COLO829 (cell line): ENCODE measurements at regions not wholly inside any gene's neighbourhood (a gene's known extent, or its start where the extent isn't known, plus 50 kb on each side); places are given as distances from the start of the nearest gene placed in this dataset.
A peak's percentile ranks its signal among the peaks of the same experiment; 100 is the strongest.

Experiments used
- DNase-seq: peaks from one replicate; pipeline ENCODE4 v3.0.0; 2012; ENCODE audit warnings: low spot score

DNA sequence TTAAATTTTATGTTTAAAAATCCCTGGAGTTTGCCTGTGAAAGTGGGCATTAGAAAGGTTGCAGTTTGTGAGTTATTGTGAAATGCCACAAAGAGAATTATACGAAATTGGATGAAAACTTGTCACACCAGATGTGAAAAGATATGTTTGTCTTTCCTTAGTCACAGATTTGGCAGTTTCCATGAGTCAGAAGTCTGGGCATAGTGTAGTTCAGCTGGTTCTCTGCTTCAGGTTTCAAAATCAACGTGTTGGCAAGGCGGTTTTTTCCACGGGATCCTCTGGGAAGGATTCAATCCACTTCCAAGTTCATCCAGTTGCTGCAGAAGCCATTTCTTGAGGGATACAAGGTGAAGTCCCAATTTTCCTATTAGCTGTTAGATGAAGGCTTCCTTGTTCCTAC, 658.0 kb upstream of the CDH2 start:
- DNase-seq, result no peak

DNA sequence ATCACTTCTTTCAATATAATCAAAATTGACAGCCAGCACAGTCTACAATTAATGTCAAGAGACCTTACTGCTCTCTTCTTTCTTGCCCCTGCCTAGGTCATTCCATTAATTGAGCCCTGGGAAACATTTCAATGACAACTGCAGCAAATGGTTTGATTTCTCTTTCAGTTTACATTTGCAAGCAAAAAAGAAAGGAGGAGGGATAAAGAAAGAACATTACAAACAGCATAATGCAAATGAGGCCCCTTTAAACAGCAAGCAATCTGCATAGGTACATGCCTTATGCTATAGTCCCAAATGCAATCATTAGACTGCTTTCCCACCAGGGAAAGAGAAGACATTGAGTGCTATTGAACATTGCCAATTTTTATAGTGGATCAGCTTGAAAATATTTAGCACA, 655.0 kb upstream of the CDH2 start:
- no peak for DNase-seq

DNA sequence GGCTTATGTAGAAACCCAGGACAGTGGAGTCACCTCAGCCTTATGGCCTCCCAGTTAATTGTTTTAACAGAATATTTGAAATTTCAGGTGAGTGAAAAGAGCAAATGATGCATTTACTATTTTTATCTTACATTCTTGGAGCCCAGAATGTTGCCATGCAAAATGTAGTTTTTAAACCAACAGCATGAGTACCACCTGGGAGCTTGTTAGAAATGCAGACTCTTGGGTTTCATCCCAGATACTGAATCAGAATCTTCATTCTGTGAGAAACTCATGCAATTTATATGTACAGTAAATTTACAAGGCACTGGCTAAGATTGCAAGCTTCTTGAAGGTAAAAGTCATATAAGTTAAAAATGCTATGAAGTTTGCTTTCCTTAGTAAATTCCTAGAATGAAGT, 654.5 kb upstream of the CDH2 start:
- DNase-seq, result no peak

DNA sequence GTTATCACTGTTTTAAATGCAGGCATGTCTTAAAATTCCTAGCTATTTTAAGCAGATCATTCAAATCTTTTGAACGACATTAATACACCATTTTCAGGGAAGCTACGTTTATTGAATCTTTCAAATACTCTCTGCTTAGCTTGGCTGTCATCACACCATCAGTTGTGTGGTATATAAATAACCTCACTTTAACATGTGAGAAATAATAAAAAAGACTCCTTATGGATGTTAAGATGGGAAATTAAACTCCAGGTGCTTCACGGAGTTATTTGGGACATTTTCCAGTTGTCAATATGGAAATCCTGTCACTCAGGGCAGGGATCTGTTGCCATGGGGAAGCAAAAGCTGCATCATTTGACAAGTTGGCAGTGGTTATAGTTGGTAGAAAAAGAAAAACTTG, 649.2 kb upstream of the CDH2 start:
- no peak for DNase-seq

DNA sequence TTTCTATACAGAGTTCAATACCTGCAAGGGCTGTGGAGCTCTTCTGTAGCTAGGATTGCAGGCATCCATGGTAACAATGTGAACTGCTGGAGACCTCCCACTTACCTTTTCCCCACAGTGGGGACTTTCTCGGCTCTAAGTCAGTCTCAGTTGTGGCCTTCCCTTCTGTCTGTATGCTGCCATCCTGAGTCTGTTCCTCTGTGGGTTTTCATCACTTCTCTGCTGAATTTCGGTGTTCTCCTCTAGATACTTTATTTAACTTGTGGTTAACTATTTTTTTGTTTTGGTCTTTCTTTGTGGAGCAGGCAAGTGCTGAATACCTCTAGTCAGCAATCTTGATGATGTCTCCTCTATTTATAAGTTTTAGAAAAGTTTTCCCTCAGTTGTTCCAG, 647.2 kb upstream of the CDH2 start:
- no peak for DNase-seq

DNA sequence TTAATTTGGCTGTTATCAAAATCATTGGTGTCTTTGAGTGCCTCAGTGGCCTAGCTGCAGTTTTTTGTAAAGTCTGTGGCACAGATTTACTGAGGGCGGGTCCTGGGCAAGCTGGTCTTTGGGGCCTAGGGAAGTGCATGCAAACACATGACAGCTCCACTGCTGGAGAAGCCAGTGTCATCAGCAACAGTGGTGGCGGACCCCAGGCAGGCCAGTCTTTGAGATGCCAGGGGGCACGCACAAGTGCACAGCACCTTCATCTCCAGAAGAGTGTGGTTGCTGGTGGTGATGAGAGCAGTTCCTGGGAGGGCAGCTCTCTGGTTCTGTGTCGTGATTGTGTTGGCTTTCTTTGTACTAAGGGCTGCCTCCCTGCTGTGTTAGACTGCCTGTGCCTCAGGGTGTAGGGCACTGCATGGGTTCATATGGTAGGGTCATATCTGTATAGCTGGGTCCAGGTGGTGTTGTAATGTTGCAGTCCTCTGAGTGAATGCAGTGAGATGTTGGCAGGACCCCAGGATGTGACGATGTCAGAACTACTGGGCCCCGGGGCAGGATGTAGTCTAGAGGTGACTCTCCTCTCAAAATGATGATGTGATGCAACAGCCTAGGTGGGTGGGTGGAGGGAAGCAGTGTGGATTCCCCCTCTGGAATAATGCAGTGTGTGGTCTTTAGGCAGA, 646.7 kb upstream of the CDH2 start:
- no peak for DNase-seq

DNA sequence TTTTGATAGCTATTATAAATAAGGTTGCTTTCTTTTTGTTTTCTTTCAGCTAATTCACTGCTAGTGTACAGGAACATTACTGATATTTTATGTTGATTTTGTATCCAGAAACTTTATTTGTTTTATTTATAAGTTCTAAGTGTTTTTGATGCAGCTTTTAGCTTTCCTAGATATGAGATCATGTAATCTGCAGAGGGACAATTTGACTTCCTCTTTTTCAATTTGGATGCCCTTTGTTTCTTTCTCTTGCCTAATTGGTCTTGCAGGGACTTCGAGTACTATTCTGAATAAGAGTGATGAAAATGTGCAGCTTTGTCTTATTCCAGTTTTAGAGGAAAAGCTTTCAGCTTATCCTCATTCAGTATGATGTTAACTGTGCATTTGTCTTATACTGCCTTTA, 643.4 kb upstream of the CDH2 start:
- DNase-seq, result no peak

DNA sequence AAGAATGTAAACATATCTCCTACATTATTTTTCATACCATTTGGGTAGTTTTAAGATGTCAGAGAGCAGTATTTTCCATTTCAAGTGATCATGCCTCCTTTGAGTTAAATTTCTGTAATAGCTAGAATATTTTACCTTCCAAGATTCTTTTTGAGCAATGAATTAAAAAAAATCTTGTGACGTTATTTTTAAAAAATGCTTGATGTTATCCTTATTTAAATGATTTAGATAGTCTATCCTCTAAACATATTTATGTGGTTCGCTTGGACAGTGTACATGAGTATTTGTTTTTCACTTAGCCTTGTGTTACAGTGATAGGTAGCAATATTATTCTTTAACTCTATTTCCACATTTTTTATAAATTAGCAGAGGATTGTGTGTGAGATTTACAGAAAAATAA, 639.2 kb upstream of the CDH2 start:
- DNase-seq, result no peak

DNA sequence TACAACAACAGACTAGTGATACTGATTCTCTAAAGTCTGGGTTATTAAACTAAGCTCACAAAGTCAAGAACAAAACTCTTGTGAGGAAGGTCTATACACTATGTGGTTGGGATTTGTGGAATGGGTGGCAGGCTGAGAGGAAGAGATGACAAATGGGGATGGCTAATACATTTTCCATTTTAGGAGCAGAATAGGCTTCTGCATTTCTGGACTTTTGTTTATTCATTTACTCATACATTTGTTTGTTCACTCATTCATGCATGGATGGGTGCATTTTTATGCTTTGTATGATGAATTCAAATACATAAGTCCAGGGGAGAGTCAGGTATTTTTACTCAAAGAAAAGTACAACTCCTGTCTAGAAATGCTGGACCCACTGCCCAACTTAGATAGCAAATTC, 637.4 kb upstream of the CDH2 start:
- no peak for DNase-seq

DNA sequence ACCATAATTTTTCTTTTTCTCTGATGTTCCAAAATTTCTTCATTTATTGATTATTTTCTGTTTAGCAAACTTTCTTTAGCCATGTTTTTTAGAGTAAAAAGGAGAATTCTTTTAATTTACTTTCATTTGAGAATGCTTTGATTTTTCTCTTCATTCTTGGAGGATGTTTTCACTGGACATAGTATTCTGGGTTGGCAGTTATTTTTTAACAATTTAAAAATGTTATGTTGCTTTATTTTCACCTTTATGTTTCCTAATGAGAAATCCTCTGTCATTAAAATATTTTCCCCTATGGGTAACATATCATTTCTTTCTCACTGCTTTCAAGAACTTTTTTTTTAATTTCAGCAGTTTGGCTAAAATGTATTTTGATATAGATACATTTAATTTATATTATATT, 631.4 kb upstream of the CDH2 start:
- no peak for DNase-seq

DNA sequence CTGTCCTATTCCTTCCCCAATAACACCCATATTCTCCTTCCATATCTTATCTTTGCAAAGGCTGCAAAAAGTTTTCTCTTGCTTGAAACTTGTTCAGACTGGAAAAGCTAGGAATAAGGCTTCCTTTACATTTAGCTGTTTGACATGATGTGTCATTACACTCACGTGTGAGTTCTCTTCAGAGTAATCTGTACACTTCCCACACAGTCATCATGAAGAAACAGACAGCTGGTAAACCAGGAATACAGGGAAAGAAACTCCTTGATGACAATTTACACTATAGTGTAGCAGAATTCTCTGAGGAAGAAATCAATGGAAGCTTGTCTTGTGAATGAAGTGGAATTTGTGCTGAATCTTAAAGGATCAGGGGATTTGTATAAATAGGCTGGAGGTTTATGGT, 628.6 kb upstream of the CDH2 start:
- DNase-seq, result no peak

DNA sequence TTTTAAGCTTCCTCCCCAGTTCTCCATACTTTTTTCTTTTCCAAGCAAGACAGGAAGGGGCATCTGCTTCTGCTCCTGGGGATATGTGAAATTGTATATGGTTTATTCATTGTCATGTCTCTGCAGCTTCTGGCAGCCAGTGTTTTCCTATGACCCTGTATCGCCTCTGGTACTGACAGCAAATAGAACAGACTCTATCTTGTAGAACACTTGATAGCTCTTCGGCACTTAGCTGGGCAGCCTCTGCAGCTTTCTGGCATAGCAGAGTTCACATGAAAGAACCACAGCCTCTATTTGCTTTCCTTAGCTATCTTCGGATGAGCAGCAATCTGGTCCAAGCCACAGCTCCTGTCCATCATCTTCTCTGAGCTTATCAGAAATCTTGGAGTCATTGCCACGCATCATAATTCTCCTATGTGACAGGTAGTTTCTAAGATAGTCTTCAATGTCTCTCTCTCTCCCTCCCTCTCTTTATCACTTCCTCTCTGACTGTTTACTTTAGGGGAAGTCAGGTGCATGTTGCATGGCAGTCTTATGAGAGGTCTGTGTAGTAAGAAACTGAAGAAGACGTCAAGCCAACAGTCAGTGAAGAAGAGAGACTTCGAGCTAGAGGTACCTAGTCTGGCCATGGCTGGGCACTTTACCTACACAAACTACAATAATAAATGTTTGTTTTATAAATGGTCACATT, 627.7 kb upstream of the CDH2 start:
- DNase-seq, result no peak

DNA sequence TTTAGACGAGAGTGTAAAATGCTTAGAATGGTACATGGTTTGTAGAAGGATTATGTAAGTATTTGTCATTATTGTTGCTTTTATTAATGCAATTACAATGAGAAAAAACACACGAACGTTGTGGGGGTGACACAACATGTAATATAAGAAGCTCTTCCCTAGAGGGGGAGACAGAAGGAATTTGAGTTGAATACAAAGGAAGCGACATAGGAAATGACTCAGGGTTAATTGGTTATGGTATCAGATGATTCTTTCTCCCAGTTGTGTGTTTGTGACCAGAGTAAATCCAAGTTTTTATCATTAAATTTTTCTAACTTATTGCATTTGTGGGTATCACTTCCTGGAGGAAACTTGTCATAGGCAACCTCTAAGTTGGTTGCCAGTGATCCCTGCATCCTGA, 625.6 kb upstream of the CDH2 start:
- peak; percentile 42 for DNase-seq

DNA sequence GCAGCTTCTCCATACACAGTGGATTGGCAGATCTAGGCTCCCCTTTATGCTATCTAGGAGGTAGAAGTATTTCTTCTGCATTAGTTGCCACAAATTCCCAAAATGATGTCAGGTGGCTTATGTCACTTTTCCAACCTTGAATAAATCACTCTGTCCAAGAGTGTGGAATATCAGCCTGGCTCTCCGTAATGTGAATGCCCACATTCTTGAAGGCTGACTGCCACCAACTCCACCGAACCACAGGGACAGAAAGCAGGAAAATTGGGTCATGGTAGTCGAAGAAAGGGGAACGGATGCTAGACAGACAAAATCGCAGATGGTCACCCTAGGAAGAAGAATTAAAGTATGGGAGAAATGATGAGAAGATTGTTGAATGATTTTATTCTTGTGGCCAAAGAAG, 624.9 kb upstream of the CDH2 start:
- DNase-seq, result no peak

DNA sequence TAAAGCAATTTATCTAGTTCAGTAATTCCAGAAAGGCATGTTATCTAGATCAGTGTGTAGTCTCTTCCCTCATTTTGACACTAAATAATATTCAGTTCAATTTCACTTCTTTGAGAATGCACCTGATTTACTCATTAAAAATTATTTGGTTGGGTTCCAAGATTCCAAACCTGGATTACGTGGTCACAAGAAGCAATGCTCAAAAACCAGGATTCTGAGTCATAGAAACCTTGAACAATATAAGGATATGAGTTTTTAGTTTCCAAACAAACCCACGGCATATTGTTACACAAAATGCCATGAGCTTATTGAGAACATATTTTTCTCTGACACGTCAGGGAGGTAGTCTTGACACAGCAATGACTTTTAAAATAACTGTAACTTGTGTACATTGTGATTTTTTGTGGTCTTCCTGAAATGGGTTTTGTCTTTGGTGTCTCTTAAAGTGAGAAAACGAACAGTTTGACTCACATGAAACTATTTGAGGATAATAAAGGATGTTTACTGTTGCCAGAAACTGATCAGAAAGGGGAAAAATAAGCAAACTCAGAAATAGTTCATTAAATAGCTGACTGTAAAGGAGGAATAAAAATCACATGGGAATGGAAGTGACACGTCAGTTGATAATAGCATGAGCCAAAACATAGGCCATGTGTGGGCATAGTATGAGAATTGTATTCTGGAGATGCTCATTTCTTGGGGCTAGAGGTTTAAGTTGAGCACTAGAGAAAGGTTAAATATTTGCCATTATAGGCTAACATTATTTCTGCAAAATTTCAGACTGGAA, 617.7 kb upstream of the CDH2 start:
- no peak for DNase-seq

DNA sequence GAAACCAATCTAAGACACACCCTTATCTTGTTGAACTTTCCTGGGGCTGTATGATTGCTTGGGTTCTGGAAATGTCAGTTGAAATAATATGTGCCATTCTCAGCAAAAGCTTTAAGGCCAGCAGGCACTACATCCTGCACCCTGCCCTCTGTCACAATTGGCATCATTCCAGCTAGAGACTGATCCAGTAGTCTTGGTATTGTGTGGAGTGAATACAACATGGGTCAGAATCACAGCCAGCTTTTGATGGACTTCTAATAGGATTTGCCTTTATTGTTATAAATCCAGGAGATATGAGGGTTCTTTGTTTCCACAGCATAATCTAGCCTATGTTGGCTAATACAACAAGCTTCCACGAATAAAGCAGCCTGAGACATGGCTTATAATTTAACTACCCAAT, 617.0 kb upstream of the CDH2 start:
- DNase-seq, result no peak

DNA sequence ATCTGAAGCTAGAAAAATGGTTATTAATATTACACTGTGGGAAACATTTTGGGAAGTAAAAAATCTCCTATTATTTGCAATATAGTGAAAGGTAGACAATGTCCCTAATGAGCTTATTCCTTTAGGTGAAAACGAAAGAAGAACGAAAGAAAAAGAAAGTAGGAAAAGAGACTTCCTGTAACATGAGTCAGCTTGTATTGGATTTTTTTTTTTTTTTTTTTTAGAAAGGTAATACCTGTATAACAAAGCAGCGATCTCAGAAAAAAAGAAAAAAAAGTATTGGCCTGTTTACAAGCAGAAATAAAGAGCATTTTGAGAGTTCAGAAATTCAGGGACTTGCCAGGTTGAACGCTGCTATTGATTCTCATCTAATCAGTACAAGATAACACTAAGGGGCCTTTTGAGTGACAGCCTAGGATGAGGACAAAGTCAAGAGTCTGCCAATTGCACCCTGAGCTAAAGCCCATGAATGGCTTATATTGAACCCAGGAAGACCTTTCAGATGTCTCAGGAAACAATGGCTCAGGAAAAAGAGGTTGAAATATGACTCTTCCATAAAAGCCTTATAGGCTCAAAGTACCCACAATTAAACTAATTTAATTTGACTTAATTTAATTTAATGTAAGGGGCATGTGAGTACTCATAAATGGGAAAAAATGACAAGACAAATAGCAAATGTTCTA, 615.6 kb upstream of the CDH2 start:
- no peak for DNase-seq

DNA sequence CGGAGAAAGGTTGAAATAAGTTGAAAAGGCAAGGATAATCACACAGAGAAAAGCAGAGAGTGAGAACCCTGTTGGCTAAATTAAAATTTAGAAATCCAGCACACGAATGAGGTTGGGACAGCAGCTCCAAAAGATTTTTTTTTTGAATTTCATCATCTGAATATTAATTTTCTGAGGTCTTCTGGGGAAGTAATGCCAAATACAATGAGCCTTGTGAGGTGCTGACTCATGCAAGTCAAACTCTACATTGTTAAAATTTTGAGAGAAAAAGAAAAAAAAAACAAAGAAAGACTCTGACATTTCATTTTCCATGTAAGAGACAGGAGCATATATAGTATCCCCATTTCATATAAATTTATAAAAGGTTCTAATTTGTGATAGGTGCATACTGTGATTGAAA, 614.2 kb upstream of the CDH2 start:
- no peak for DNase-seq

DNA sequence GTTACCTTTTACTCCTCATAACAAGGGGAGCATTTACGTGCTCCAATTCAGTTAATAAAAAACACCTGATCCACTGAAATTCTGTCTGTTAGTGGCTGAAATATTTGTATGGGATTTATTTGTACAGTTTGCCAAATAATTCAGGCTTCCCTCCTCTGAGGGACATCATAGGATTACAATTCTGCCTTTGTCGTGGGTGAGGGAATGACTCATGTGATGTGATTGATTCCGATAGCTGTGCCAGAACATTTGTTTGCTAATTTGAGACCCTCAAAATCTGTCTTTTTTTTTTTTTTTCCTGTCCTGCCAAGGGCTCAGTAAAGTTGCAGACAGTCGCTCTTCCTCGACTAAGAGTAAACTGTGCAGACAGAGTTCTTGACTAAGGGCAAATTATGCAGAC, 612.6 kb upstream of the CDH2 start:
- peak; percentile 40 for DNase-seq

DNA sequence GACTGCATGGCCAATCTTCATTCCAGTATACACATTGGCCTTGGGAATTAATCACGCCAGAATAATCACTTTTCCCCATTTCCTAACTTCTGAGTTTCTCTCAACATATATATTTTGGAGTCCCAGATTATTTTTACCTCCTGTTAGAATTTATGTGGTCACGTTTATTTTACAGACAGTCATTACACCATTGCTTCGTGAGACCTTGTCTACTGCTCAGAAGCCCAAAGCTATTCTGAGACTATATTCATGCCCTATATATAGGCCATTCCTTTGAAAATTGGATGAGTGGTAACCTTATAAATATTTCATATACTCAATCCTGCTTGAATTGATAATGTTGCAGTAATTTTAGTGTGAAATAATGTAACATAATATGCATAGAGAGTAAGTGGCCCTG, 610.0 kb upstream of the CDH2 start:
- no peak for DNase-seq

DNA sequence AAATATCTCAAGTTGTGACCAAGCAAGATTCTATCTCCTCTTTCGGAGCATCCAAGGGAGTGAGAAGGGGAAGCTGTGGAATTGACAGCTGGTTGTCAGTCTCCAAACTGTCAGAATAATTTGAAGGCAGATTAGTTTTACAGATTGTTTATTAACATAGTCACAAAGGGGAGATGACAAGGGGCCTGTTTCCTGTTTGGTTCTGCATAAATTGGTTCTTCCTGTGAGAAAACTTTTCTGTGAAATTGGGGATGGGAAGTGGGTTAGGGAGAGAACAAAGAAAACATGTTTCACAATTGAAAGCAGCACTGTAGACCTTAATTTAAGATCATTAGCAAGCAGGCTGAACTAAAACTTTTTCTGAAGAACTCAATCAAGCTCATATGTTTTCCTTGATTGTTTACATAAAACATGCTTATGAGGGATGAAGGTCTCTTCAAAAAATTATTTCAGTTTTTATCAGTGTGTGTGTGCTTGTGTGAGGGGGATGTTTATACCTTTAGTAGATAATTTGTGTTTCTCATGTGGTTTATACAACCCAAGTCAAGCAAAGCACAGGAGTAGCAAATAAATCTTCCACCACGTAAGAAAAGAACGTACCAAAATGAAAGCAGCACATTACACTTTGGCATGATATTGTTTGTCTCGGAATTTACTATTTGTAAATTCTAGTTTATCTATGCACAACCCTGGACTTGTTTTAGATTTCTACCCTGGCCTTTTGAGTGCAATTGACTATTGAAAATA, 604.9 kb upstream of the CDH2 start:
- no peak for DNase-seq

DNA sequence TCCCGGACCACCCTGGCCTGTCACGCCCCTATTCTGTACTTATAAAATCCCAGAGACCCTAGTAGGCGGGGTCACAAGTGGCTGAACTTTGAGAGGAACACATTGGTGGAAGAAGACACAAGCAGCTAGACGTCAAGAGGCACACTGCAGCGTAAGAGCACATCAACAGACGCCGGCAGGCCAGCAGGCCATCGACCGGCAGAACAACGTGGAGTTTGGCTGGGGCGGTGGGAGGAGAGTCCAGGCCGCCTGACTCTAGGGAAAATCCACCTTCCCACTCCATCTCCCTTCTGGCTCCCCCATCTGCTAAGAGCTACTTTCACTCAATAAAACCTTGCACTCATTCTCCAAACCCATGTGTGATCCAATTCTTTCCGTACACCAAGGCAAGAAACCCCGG, 601.8 kb upstream of the CDH2 start:
- DNase-seq, result no peak
